ENCODE measurements at regions not wholly inside any gene's neighbourhood (a gene's known extent, or its start where the extent isn't known, plus 50 kb on each side); places are given as distances from the start of the nearest gene placed in this dataset.

GRCh38 chr6:100944644-100945043 is 63.5 kb upstream of the ASCC3 start:
- no peak overlapping the region for H3K4me3 ChIP-seq
- intact Hi-C loops (cut with DNase I, micrococcal nuclease): no loop called here
- H3K4me1 ChIP-seq (ENCODE audit: low read depth): peaks cover 7% of the 10 kb centered on the region
- ATAC-seq (no peak), DNase-seq (no peak)
- peaks cover 13% of the 10 kb centered on the region for H3K9me3 ChIP-seq
- no peaks in the 10 kb centered on the region for H3K36me3 ChIP-seq (ENCODE audit: low read depth)
- TF ChIP-seq CTCF (IDR thresholded peaks at IDR 0.05): no peak

- ATAC-seq (no peak), DNase-seq (no peak)
- H3K4me3 ChIP-seq: no peak overlapping the region
- H3K4me1 ChIP-seq (ENCODE audit: low read depth): peaks cover 7% of the 10 kb centered on the region
- TF ChIP-seq CTCF (IDR thresholded peaks at IDR 0.05): no peak
- H3K9me3 ChIP-seq: peaks cover 13% of the 10 kb centered on the region
- intact Hi-C loops (cut with DNase I, micrococcal nuclease): no loop called here
- H3K36me3 ChIP-seq (ENCODE audit: low read depth): no peaks in the 10 kb centered on the region
Measured at GRCh38 chr6:100946021-100946540, 65.0 kb upstream of the ASCC3 start.

GRCh38 chr6:100946711-100947110 is 65.6 kb upstream of the ASCC3 start:
- Histone ChIP-seq H3K4me3 (no peak overlapping the region), H3K4me1 (ENCODE audit: low read depth) (peaks cover 7% of the 10 kb centered on the region), H3K9me3 (peaks cover 13% of the 10 kb centered on the region), H3K36me3 (ENCODE audit: low read depth) (no peaks in the 10 kb centered on the region)
- intact Hi-C loops (cut with DNase I, micrococcal nuclease): no loop called here
- TF ChIP-seq CTCF (IDR thresholded peaks at IDR 0.05): no peak
- DNase-seq (no peak), ATAC-seq (no peak)

- no peak for DNase-seq
- peak; percentile 78 for ATAC-seq
- H3K4me3 ChIP-seq: no peak overlapping the region
- TF ChIP-seq CTCF (IDR thresholded peaks at IDR 0.05): no peak
- peaks cover 7% of the 10 kb centered on the region for H3K4me1 ChIP-seq (ENCODE audit: low read depth)
- H3K36me3 ChIP-seq (ENCODE audit: low read depth): no peaks in the 10 kb centered on the region
- intact Hi-C loops (cut with DNase I, micrococcal nuclease): no loop called here
- peaks cover 13% of the 10 kb centered on the region for H3K9me3 ChIP-seq
Measured at GRCh38 chr6:100948381-100949133, 67.4 kb upstream of the ASCC3 start.

- peak in 2 of 3 donors; percentile 25 to 39 for DNase-seq
Measured at GRCh38 chr6:100952006-100952405, 70.9 kb upstream of the ASCC3 start.

More at GRCh38 chr6:100952006-100952405, 70.9 kb upstream of the ASCC3 start:
- H3K4me1 ChIP-seq (ENCODE audit: low read depth): peaks cover 7% of the 10 kb centered on the region
- no peak for ATAC-seq
- no peak overlapping the region for H3K4me3 ChIP-seq
- TF ChIP-seq CTCF (IDR thresholded peaks at IDR 0.05): no peak
- intact Hi-C loops (cut with DNase I, micrococcal nuclease): no loop called here
- H3K36me3 ChIP-seq (ENCODE audit: low read depth): no peaks in the 10 kb centered on the region
- peaks cover 7% of the 10 kb centered on the region for H3K9me3 ChIP-seq

Measured in mucosa of descending colon (tissue), 3 donors.